Smooth muscle cell (in vitro differentiated cells): ENCODE measurements at regions not wholly inside any gene's neighbourhood (a gene's known extent, or its start where the extent isn't known, plus 50 kb on each side); places are given as distances from the start of the nearest gene placed in this dataset.
"Not testable (repeated sequence)": the region's sequence is repeated elsewhere in the genome, so short reads cannot be mapped to it uniquely, and the experiment has no call there.

Experiments
- DNase-seq: peaks from one replicate; lab custom pipeline; 2025; ENCODE audit not compliant: unreplicated experiment; lab: John Stamatoyannopoulos, UW
- H2AFZ ChIP-seq: fragments of 200-600 bp; sonication (generic); 2 replicates; pipeline ENCODE4 v1.6.0; 2016; ENCODE audit warnings: antibody characterized with exemption, low read depth, mild to moderate bottlenecking
- H3F3A ChIP-seq: fragments of 200-600 bp; sonication (generic); 2 replicates; pipeline ENCODE4 v1.6.0; 2017; ENCODE audit warnings: antibody characterized with exemption, low read depth
- H3K27ac ChIP-seq: fragments of 200-600 bp; sonication (generic); 2 replicates; pipeline ENCODE4 v1.5.1; 2016; ENCODE audit warnings: low read depth, mild to moderate bottlenecking
- H3K27me3 ChIP-seq: fragments of 200-600 bp; sonication (generic); 2 replicates; pipeline ENCODE4 v1.6.1; 2016; ENCODE audit warnings: low read depth, mild to moderate bottlenecking
- H3K36me3 ChIP-seq: fragments of 200-600 bp; sonication (generic); 2 replicates; pipeline ENCODE4 v1.5.1; 2016; ENCODE audit warnings: low read depth
- H3K4me1 ChIP-seq: fragments of 200-600 bp; sonication (generic); 2 replicates; pipeline ENCODE4 v1.5.1; 2016; ENCODE audit warnings: low read depth
- H3K4me2 ChIP-seq: fragments of 200-600 bp; sonication (generic); 2 replicates; pipeline ENCODE4 v1.6.0; 2016; ENCODE audit warnings: mild to moderate bottlenecking
- H3K4me3 ChIP-seq: fragments of 200-600 bp; sonication (generic); 2 replicates; pipeline ENCODE4 v1.5.1; 2016; ENCODE audit warnings: mild to moderate bottlenecking
- H3K79me2 ChIP-seq: fragments of 200-600 bp; sonication (generic); 2 replicates; pipeline ENCODE4 v1.6.0; 2016; ENCODE audit warnings: low read depth, mild to moderate bottlenecking
- H3K9ac ChIP-seq: fragments of 200-600 bp; sonication (generic); 2 replicates; pipeline ENCODE4 v1.6.0; 2016; ENCODE audit warnings: low read depth
- H3K9me3 ChIP-seq: fragments of 200-600 bp; sonication (generic); replicated peaks from 2 replicates; pipeline ENCODE4 v1.5.1; 2016; ENCODE audit warnings: low read depth
- H4K20me1 ChIP-seq: fragments of 200-600 bp; sonication (generic); 2 replicates; pipeline ENCODE4 v1.6.0; 2016; ENCODE audit warnings: low read depth
- CTCF ChIP-seq: fragments of 200-600 bp; sonication (generic); IDR thresholded peaks from 2 replicates; pipeline ENCODE4 v1.5.1; 2017; ENCODE audit warnings: borderline replicate concordance, mild to moderate bottlenecking, antibody characterized with exemption; ENCODE audit not compliant: insufficient read depth, poor library complexity, severe bottlenecking
- WGBS: methylation state at CpG from one replicate; pipeline ENCODE4 v1.1.7; 2016; ENCODE audit warnings: low lambda C conversion rate; 5-methylcytosine and 5-hydroxymethylcytosine counted together

GRCh38 chr3:87491843-87492242 is 215.5 kb upstream of the POU1F1 start:
- no peak for DNase-seq

GRCh38 chr3:87489892-87490291 is 213.5 kb upstream of the POU1F1 start:
- Histone ChIP-seq H3K4me2 (no peak overlapping the region), H3K9ac (no peak overlapping the region), H3K36me3 (no peaks in the 10 kb centered on the region), H2AFZ (no peak overlapping the region), H4K20me1 (no peaks in the 10 kb centered on the region), H3K9me3 (no peaks in the 10 kb centered on the region), H3K27me3 (no peaks in the 10 kb centered on the region), H3F3A (no peaks in the 10 kb centered on the region), H3K4me1 (no peaks in the 10 kb centered on the region), H3K27ac (no peak overlapping the region), H3K79me2 (no peaks in the 10 kb centered on the region), H3K4me3 (no peak overlapping the region)
- no peak for DNase-seq
- no peak for TF ChIP-seq CTCF
- WGBS, result 89% methylated on average over 4 of the region's 4 CpGs

More at GRCh38 chr3:87491843-87492242, 215.5 kb upstream of the POU1F1 start:
- Histone ChIP-seq H3K4me1 (no peaks in the 10 kb centered on the region), H4K20me1 (no peaks in the 10 kb centered on the region), H2AFZ (no peak overlapping the region), H3K36me3 (no peaks in the 10 kb centered on the region), H3K9me3 (no peaks in the 10 kb centered on the region), H3K27ac (no peak overlapping the region), H3K9ac (no peak overlapping the region), H3K27me3 (no peaks in the 10 kb centered on the region), H3F3A (no peaks in the 10 kb centered on the region), H3K79me2 (no peaks in the 10 kb centered on the region), H3K4me2 (no peak overlapping the region), H3K4me3 (no peak overlapping the region)
- WGBS, result 95% methylated on average over 2 of the region's 2 CpGs
- no peak for TF ChIP-seq CTCF

GRCh38 chr3:87488765-87489164 is 212.4 kb upstream of the POU1F1 start:
- no peak for DNase-seq
- no peaks in the 10 kb centered on the region for H3F3A ChIP-seq
- H3K9me3 ChIP-seq, result no peaks in the 10 kb centered on the region
- H3K4me2 ChIP-seq, result no peak overlapping the region
- no peak overlapping the region for H3K9ac ChIP-seq
- 75% methylated on average over 2 of the region's 2 CpGs for WGBS
- no peaks in the 10 kb centered on the region for H3K4me1 ChIP-seq
- no peak overlapping the region for H3K27ac ChIP-seq
- H3K79me2 ChIP-seq, result no peaks in the 10 kb centered on the region
- H4K20me1 ChIP-seq, result no peaks in the 10 kb centered on the region
- no peak overlapping the region for H2AFZ ChIP-seq
- no peak overlapping the region for H3K4me3 ChIP-seq
- H3K36me3 ChIP-seq, result no peaks in the 10 kb centered on the region
- H3K27me3 ChIP-seq, result no peaks in the 10 kb centered on the region
- TF ChIP-seq CTCF, result no peak

- not testable (repeated sequence) for H3K4me2 ChIP-seq, H3K27me3 ChIP-seq, H3K4me1 ChIP-seq, H3K4me3 ChIP-seq, H3K9ac ChIP-seq, H2AFZ ChIP-seq, H3K79me2 ChIP-seq, DNase-seq, H3F3A ChIP-seq, H4K20me1 ChIP-seq, H3K27ac ChIP-seq, H3K9me3 ChIP-seq, H3K36me3 ChIP-seq
- 77% methylated on average over 3 of the region's 3 CpGs for WGBS
Measured at GRCh38 chr3:87486635-87487034, 210.3 kb upstream of the POU1F1 start.
